GM23338 (cell line): ENCODE measurements at regions not wholly inside any gene's neighbourhood (a gene's known extent, or its start where the extent isn't known, plus 50 kb on each side); places are given as distances from the start of the nearest gene placed in this dataset.

Source experiments
- CREB1 ChIP-seq: fragments of 250-450 bp; sonication (Bioruptor Pico); IDR thresholded peaks from 2 replicates; pipeline ENCODE4 v1.5.0; 2020; ENCODE audit warnings: low read depth, mild to moderate bottlenecking, moderate library complexity
- CTCF ChIP-seq, 2 experiments: fragments of 200-600 bp in 1 of 2; sonication (generic) in 1 of 2; conservative IDR thresholded peaks; 2 replicates each; pipeline versions ENCODE4 v1.5.1 to v1.6.1; 2016 to 2017; ENCODE audit warnings: antibody characterized with exemption in 2 of 2, low read depth in 2 of 2, mild to moderate bottlenecking in 2 of 2, moderate library complexity in 1 of 2
- EZH2 ChIP-seq: fragments of 200-600 bp; sonication (generic); IDR thresholded peaks from one replicate; pipeline ENCODE4 v1.8.0; 2017; ENCODE audit warnings: antibody characterized with exemption, mild to moderate bottlenecking, low read depth; ENCODE audit not compliant: unreplicated experiment
- POLR2AphosphoS5 ChIP-seq: IDR thresholded peaks from 2 replicates; pipeline ENCODE4 v1.6.1; 2016; ENCODE audit warnings: antibody characterized with exemption, low read depth
- REST ChIP-seq: IDR thresholded peaks from one replicate; pipeline ENCODE4 v1.6.1; 2018; ENCODE audit warnings: antibody characterized with exemption; ENCODE audit not compliant: unreplicated experiment

GRCh38 chr13:76335463-76335862 is 550.7 kb downstream of the KCTD12 start:
- TF ChIP-seq CTCF (conservative IDR thresholded peaks at IDR 0.05; ENCODE audit: low read depth in 2 of 2) (no peak), POLR2AphosphoS5 (no peak), CREB1 (CRISPR knock-in tag) (no peak), EZH2 (no peak), REST (no peak)
